Prostate gland (tissue), 2 donors: ENCODE measurements at regions not wholly inside any gene's neighbourhood (a gene's known extent, or its start where the extent isn't known, plus 50 kb on each side); places are given as distances from the start of the nearest gene placed in this dataset.

ENCODE experiments used
- DNase-seq: peaks from one replicate; pipeline ENCODE4 v3.0.0-alpha.2; 2019; ENCODE audit warnings: low spot score
- H3K27ac ChIP-seq, 2 donors: fragments of 200-600 bp; sonication (generic); 2 replicates each; pipeline ENCODE4 v1.5.1; 2017 to 2019
- H3K27me3 ChIP-seq: fragments of 200-600 bp; sonication (generic); replicated peaks from 2 replicates; pipeline ENCODE4 v1.5.1; 2019; ENCODE audit not compliant: insufficient read depth
- H3K36me3 ChIP-seq, 2 donors: fragments of 200-600 bp; sonication (generic); 1 replicate in 1 of 2; 2 replicates in 1 of 2; pipeline versions ENCODE4 v1.5.1 to v1.8.1; 2017 to 2019
- H3K4me1 ChIP-seq: fragments of 200-600 bp; sonication (generic); replicated peaks from 2 replicates; pipeline ENCODE4 v1.5.1; 2019
- H3K4me3 ChIP-seq, 2 donors: fragments of 200-600 bp; sonication (generic); 2 replicates each; pipeline ENCODE4 v1.5.1; 2017 to 2019
- H3K9me3 ChIP-seq: fragments of 200-600 bp; sonication (generic); 2 replicates; pipeline ENCODE4 v1.5.1; 2017
- CTCF ChIP-seq, 4 experiments: fragments of 200-600 bp in 2 of 4; fragments of 450-650 bp in 2 of 4; sonication (generic) in 2 of 4; IDR thresholded peaks; 1 replicate in 3 of 4; 2 replicates in 1 of 4; pipeline ENCODE4 v1.5.1; 2016 to 2019; ENCODE audit warnings: antibody characterized with exemption in 4 of 4, mild to moderate bottlenecking in 2 of 4, moderate library complexity in 2 of 4
- POLR2A ChIP-seq: fragments of 450-650 bp; IDR thresholded peaks from one replicate; pipeline ENCODE4 v1.6.1; 2016; ENCODE audit warnings: antibody characterized with exemption, mild to moderate bottlenecking
- POLR2AphosphoS5 ChIP-seq: sonication (generic); formaldehyde crosslinking; IDR thresholded peaks from one replicate; pipeline ENCODE4 v1.6.1; 2017; ENCODE audit warnings: antibody characterized with exemption
- WGBS: methylation state at CpG from one replicate; pipeline ENCODE4 v1.1.5; 2018; 5-methylcytosine and 5-hydroxymethylcytosine counted together
- intact Hi-C: fragments of 100-400 bp; cut with DNase I; formaldehyde crosslinking; loops from one replicate; pipeline ENCODE4 v1.14.2; 2022

DNA sequence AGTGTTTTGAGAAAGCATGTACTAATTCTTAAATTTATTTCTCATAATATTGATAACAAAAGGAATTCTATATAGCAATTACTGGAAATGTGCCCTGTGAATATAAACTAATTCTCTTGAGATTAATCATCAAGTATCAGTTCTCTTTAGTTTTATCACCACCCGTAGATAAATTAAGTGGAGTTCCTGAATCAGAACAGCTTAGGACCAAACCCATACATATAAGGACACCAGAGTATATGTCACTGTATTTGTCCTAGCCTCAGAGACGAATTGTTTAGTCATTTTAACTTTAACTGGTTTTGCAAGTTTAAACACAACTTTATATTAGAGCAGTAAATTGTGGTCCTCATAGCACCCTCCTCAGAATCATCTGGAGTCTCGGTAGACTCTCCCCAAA is 572.0 kb downstream of the UTRN start:
- Histone ChIP-seq H3K36me3 (no peaks in the 10 kb centered on the region), H3K4me3 (no peak overlapping the region), H3K9me3 (no peaks in the 10 kb centered on the region), H3K4me1 (no peaks in the 10 kb centered on the region), H3K27me3 (no peaks in the 10 kb centered on the region), H3K27ac (no peak overlapping the region)
- TF ChIP-seq POLR2A (no peak), POLR2AphosphoS5 (no peak), CTCF (IDR thresholded peaks at IDR 0.05) (no peak)
- intact Hi-C loops = no loop called here
- no peak for DNase-seq
- WGBS = 53% methylated on average over 3 of the region's 3 CpGs

GRCh38 chr6:144862769-144863168 is 577.6 kb downstream of the UTRN start:
- no peak for DNase-seq
- no peaks in the 10 kb centered on the region for H3K36me3 ChIP-seq
- TF ChIP-seq CTCF (IDR thresholded peaks at IDR 0.05) = no peak
- TF ChIP-seq POLR2A = no peak
- no peak for TF ChIP-seq POLR2AphosphoS5
- no peak overlapping the region for H3K4me3 ChIP-seq
- H3K4me1 ChIP-seq = no peaks in the 10 kb centered on the region
- no peaks in the 10 kb centered on the region for H3K27me3 ChIP-seq
- no peaks in the 10 kb centered on the region for H3K9me3 ChIP-seq
- intact Hi-C loops = no loop called here
- H3K27ac ChIP-seq = no peak overlapping the region
- 83% methylated on average over 2 of the region's 2 CpGs for WGBS

DNA sequence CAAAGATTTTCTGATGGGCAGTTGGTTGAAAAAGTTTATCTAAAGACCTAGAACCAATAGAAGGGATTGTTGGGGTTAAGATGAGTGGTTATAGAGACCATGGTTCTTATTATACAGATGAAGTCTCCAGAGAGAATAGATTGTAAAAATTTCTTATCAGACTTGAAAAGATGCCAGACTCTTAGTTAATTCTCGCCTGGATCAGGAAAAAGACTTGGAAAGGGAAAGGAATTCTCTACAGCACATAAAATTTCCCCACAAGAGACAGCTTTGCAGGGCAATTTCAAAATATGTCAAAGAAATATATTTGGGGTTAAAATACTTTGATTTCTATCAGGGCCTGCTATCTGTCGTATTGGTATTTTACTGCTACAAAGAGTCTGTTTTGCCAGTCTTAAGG is 582.6 kb downstream of the UTRN start:
- TF ChIP-seq POLR2A (no peak), CTCF (IDR thresholded peaks at IDR 0.05) (no peak), POLR2AphosphoS5 (no peak)
- H3K4me3 ChIP-seq = no peak overlapping the region

DNA sequence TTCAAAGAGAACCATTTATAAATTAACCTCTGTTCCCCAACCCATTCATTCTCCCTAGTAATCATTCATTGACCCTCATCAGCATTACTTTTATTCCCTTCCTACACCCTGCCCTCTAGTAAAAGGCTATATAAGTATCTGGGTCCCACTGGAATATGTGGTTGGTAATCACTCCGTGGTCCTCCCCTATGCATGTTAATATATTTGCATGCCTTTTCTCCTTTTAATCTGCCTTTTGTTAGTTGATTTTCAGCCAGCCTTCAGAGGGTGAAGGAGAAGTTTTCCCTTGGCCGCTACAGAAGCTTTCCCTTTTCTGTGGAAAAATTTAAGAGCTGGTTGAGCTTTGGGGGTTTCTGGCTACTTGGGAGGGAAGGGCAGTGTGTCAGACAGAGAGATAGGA is 585.6 kb downstream of the UTRN start:
- no peaks in the 10 kb centered on the region for H3K4me1 ChIP-seq
- H3K27me3 ChIP-seq = no peaks in the 10 kb centered on the region
- H3K36me3 ChIP-seq = no peaks in the 10 kb centered on the region
- no peak for TF ChIP-seq CTCF (IDR thresholded peaks at IDR 0.05)
- no peak for TF ChIP-seq POLR2AphosphoS5
- no peak for TF ChIP-seq POLR2A
- 43% methylated on average over 2 of the region's 2 CpGs for WGBS
- no peaks in the 10 kb centered on the region for H3K9me3 ChIP-seq
- no peak overlapping the region for H3K4me3 ChIP-seq
- no peak for DNase-seq
- H3K27ac ChIP-seq = no peak overlapping the region
- intact Hi-C loops = no loop called here

More for the DNA sequence above, 582.6 kb downstream of the UTRN start:
- Histone ChIP-seq H3K27ac (no peak overlapping the region), H3K4me1 (no peaks in the 10 kb centered on the region), H3K36me3 (no peaks in the 10 kb centered on the region), H3K9me3 (no peaks in the 10 kb centered on the region), H3K27me3 (no peaks in the 10 kb centered on the region)
- 28% methylated on average over 2 of the region's 2 CpGs for WGBS
- DNase-seq = no peak
- intact Hi-C loops = no loop called here

- no peak for TF ChIP-seq POLR2A
- TF ChIP-seq CTCF (IDR thresholded peaks at IDR 0.05) = no peak
- no peak for TF ChIP-seq POLR2AphosphoS5
- Histone ChIP-seq H3K36me3 (no peaks in the 10 kb centered on the region), H3K27me3 (no peaks in the 10 kb centered on the region), H3K4me1 (no peaks in the 10 kb centered on the region), H3K9me3 (no peaks in the 10 kb centered on the region), H3K27ac (no peak overlapping the region), H3K4me3 (no peak overlapping the region)
- DNase-seq = no peak
- WGBS = 94% methylated on average over 1 of the region's 1 CpG
- intact Hi-C loops = no loop called here
Observed at GRCh38 chr6:144873623-144874378, 588.7 kb downstream of the UTRN start.
